Caco-2 (cell line): ENCODE measurements at regions not wholly inside any gene's neighbourhood (a gene's known extent, or its start where the extent isn't known, plus 50 kb on each side); places are given as distances from the start of the nearest gene placed in this dataset.

Source experiments
- BruUV-seq: library from RNA; stranded (reverse); fragments of 400-500 nt; replicated peaks from 2 replicates; lab custom pipeline; 2021; lab: Mats Ljungman, UMichigan
- CTCF ChIA-PET: fragments of 300-600 bp; sonication (Branson Sonifier 250); formaldehyde crosslinking; loops from one replicate; lab custom pipeline; 2022; ENCODE audit warnings: antibody characterized with exemption; lab: Charles Lee
- POLR2A ChIA-PET: fragments of 300-600 bp; sonication (Branson Sonifier 250); formaldehyde crosslinking; loops from one replicate; lab custom pipeline; 2022; ENCODE audit warnings: antibody characterized with exemption; lab: Charles Lee
- DNase-seq, 2 experiments: peaks; one replicate each; pipeline versions ENCODE4 v3.0.0 to v3.0.0-alpha.2; 2020 to 2022
- H3K27me3 ChIP-seq: replicated peaks from 2 replicates; pipeline ENCODE4 v1.6.0; 2011; ENCODE audit warnings: low read length; ENCODE audit not compliant: control insufficient read depth, insufficient read depth
- H3K36me3 ChIP-seq: 2 replicates; pipeline ENCODE4 v1.5.1; 2011; ENCODE audit warnings: low read length; ENCODE audit not compliant: control insufficient read depth, insufficient read depth
- H3K4me1 ChIP-seq: fragments of 250-450 bp; sonication (Bioruptor Pico); 2 replicates; pipeline ENCODE4 v1.5.1; 2020; ENCODE audit warnings: mild to moderate bottlenecking
- H3K4me3 ChIP-seq: 2 replicates; pipeline ENCODE4 v1.5.1; 2011; ENCODE audit warnings: low read depth, mild to moderate bottlenecking, control low read depth, low read length
- H3K9me3 ChIP-seq: fragments of 250-450 bp; sonication (Bioruptor Pico); 2 replicates; pipeline ENCODE4 v1.5.1; 2020; ENCODE audit warnings: mild to moderate bottlenecking, moderate library complexity
- H3K27ac Mint-ChIP-seq: one replicate; pipeline ENCODE4 v1.8.0; 2022; ENCODE audit warnings: mixed read lengths; ENCODE audit not compliant: unreplicated experiment
- H3K27me3 Mint-ChIP-seq: one replicate; pipeline ENCODE4 v1.8.0; 2022; ENCODE audit warnings: mixed read lengths; ENCODE audit not compliant: insufficient read depth, unreplicated experiment
- H3K36me3 Mint-ChIP-seq: one replicate; pipeline ENCODE4 v1.8.0; 2022; ENCODE audit warnings: mild to moderate bottlenecking, mixed read lengths; ENCODE audit not compliant: insufficient read depth, unreplicated experiment
- H3K4me1 Mint-ChIP-seq: one replicate; pipeline ENCODE4 v1.8.0; 2022; ENCODE audit warnings: low read depth, mixed read lengths; ENCODE audit not compliant: unreplicated experiment
- H3K4me3 Mint-ChIP-seq: one replicate; pipeline ENCODE4 v1.8.0; 2022; ENCODE audit warnings: mild to moderate bottlenecking, moderate library complexity, mixed read lengths; ENCODE audit not compliant: unreplicated experiment
- H3K9me3 Mint-ChIP-seq: one replicate; pipeline ENCODE4 v1.8.0; 2022; ENCODE audit warnings: mixed read lengths; ENCODE audit not compliant: unreplicated experiment
- intact Hi-C: fragments of 100-400 bp; cut with micrococcal nuclease; formaldehyde crosslinking; loops from one replicate; pipeline ENCODE4 v1.10.0; 2022; ENCODE audit not compliant: unreplicated experiment
- TF ChIP-seq, protein P1 (sequence below), 2 experiments: fragments of 200-600 bp in 1 of 2; IDR thresholded peaks; 1 replicate in 1 of 2; 2 replicates in 1 of 2; pipeline versions ENCODE4 v1.5.1 to v1.8.0; 2011 to 2022; ENCODE audit warnings: antibody characterized with exemption in 1 of 2, control low read depth in 1 of 2, inconsistent platforms in 1 of 2, low read depth in 1 of 2, low read length in 1 of 2, mild to moderate bottlenecking in 1 of 2, moderate library complexity in 1 of 2; ENCODE audit not compliant: insufficient read depth in 1 of 2, severe bottlenecking in 1 of 2, unreplicated experiment in 1 of 2

DNA sequence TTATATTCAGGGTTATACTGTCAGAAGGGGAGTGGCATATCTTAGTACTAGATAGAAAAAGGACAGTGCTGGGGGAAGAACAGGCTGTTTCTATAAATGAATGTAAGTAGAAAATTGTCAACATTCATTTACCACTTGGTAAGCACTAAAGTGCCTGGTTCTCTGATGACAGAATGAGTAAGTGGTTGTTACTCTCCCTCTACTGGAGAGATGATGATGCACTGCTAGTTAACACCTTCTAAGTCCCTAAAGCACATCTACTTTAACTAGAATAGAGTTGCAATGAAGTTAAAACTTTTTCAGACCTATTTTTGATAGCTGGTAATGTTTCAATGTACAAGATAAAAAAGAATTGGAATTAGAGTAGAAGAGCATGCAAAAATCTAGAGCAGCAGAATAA is 214.5 kb downstream of the KLHL4 start:
- ChIA-PET POLR2A (no interaction called here), CTCF (no interaction called here)
- Mint-ChIP-seq H3K36me3 (no peaks in the 10 kb centered on the region), H3K27ac (no peak overlapping the region), H3K9me3 (no peaks in the 10 kb centered on the region), H3K4me1 (no peaks in the 10 kb centered on the region), H3K4me3 (no peak overlapping the region), H3K27me3 (no peaks in the 10 kb centered on the region)
- no peak overlapping the region for H3K4me3 ChIP-seq
- H3K36me3 ChIP-seq = no peaks in the 10 kb centered on the region
- intact Hi-C loops = no loop called here
- no TSS peak for BruUV-seq
- no peak for DNase-seq
- no peaks in the 10 kb centered on the region for H3K4me1 ChIP-seq
- no peaks in the 10 kb centered on the region for H3K27me3 ChIP-seq
- no peaks in the 10 kb centered on the region for H3K9me3 ChIP-seq
- TF ChIP-seq, protein P1, sequence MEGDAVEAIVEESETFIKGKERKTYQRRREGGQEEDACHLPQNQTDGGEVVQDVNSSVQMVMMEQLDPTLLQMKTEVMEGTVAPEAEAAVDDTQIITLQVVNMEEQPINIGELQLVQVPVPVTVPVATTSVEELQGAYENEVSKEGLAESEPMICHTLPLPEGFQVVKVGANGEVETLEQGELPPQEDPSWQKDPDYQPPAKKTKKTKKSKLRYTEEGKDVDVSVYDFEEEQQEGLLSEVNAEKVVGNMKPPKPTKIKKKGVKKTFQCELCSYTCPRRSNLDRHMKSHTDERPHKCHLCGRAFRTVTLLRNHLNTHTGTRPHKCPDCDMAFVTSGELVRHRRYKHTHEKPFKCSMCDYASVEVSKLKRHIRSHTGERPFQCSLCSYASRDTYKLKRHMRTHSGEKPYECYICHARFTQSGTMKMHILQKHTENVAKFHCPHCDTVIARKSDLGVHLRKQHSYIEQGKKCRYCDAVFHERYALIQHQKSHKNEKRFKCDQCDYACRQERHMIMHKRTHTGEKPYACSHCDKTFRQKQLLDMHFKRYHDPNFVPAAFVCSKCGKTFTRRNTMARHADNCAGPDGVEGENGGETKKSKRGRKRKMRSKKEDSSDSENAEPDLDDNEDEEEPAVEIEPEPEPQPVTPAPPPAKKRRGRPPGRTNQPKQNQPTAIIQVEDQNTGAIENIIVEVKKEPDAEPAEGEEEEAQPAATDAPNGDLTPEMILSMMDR (IDR thresholded peaks at IDR 0.05; ENCODE audit: insufficient read depth in 1 of 2, low read depth in 1 of 2, low read length in 1 of 2, severe bottlenecking in 1 of 2, unreplicated experiment in 1 of 2) = no peak

DNA sequence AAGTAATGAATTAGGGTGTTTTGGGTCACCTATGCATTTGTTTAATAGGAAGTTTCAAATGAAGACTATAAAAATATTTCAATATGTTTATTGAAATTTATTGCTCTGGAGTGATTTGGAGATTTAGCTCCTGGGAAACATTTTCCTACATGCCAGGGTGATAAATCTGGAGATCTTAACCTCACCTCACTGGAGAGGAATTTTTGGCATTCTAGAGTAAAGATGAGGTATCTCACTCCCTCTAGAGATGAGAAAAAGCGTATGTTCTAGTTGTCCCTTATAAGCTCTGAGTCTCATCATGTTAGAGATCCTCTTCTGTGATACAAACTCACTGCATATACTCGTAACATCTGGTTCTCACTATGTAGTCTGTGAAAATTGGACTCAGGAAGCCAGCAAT is 219.0 kb downstream of the KLHL4 start:
- TF ChIP-seq, protein P1 (IDR thresholded peaks at IDR 0.05; ENCODE audit: insufficient read depth in 1 of 2, low read depth in 1 of 2, low read length in 1 of 2, severe bottlenecking in 1 of 2, unreplicated experiment in 1 of 2) = no peak
- Mint-ChIP-seq H3K27me3 (no peaks in the 10 kb centered on the region), H3K9me3 (no peaks in the 10 kb centered on the region), H3K4me1 (no peaks in the 10 kb centered on the region), H3K27ac (no peak overlapping the region), H3K36me3 (no peaks in the 10 kb centered on the region), H3K4me3 (no peak overlapping the region)
- DNase-seq = no peak
- H3K4me3 ChIP-seq = no peak overlapping the region
- no TSS peak for BruUV-seq
- H3K4me1 ChIP-seq = no peaks in the 10 kb centered on the region
- POLR2A ChIA-PET = no interaction called here
- CTCF ChIA-PET = no interaction called here
- intact Hi-C loops = no loop called here
- H3K9me3 ChIP-seq = no peaks in the 10 kb centered on the region
- no peaks in the 10 kb centered on the region for H3K27me3 ChIP-seq
- H3K36me3 ChIP-seq = no peaks in the 10 kb centered on the region

DNA sequence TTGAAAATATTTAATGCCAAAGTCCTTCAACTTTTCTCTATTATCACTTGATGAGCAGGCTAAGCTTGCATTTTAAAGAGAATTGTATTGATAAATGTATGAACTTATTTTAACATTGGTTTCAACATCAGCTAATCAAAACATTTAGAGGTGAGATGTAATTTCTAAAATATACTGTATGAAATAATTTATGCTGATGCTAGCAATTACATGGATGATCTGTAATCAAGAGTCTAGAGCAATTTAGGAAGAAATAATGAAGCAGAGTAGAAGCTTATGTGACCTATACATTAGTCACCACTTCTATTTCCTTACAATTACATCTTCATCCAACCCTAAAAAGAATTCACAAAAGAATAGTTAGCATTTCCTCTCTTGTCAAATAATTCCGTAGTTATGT is 226.8 kb downstream of the KLHL4 start:
- H3K9me3 Mint-ChIP-seq = no peaks in the 10 kb centered on the region
- BruUV-seq = no TSS peak
- Histone ChIP-seq H3K9me3 (no peaks in the 10 kb centered on the region), H3K27me3 (no peaks in the 10 kb centered on the region), H3K4me3 (no peak overlapping the region), H3K4me1 (no peaks in the 10 kb centered on the region), H3K36me3 (no peaks in the 10 kb centered on the region)
- H3K4me3 Mint-ChIP-seq = no peak overlapping the region
- POLR2A ChIA-PET = no interaction called here
- intact Hi-C loops = no loop called here
- no peaks in the 10 kb centered on the region for H3K27me3 Mint-ChIP-seq
- CTCF ChIA-PET = no interaction called here
- TF ChIP-seq, protein P1 (IDR thresholded peaks at IDR 0.05; ENCODE audit: insufficient read depth in 1 of 2, low read depth in 1 of 2, low read length in 1 of 2, severe bottlenecking in 1 of 2, unreplicated experiment in 1 of 2) = no peak
- DNase-seq = no peak
- no peaks in the 10 kb centered on the region for H3K4me1 Mint-ChIP-seq
- no peak overlapping the region for H3K27ac Mint-ChIP-seq
- H3K36me3 Mint-ChIP-seq = no peaks in the 10 kb centered on the region
